Bronchial epithelial cell (primary cell): ENCODE measurements at regions not wholly inside any gene's neighbourhood (a gene's known extent, or its start where the extent isn't known, plus 50 kb on each side); places are given as distances from the start of the nearest gene placed in this dataset.

Source experiments
- DNase-seq: peaks from one replicate; pipeline ENCODE4 v3.0.0-alpha.2; 2010; ENCODE audit warnings: low read depth
- FAIRE-seq: peaks from 2 replicates; lab custom pipeline; 2011; peaks lifted over from hg19 to GRCh38; lab: Jason Lieb, UNC
- H3K27me3 ChIP-seq: 2 replicates; pipeline ENCODE4 v1.5.1; 2011; ENCODE audit warnings: low read length; ENCODE audit not compliant: control insufficient read depth, insufficient read depth
- H3K36me3 ChIP-seq: 2 replicates; pipeline ENCODE4 v1.5.1; 2011; ENCODE audit warnings: low read length; ENCODE audit not compliant: control insufficient read depth, insufficient read depth
- H3K4me3 ChIP-seq: 2 replicates; pipeline ENCODE4 v1.5.1; 2011; ENCODE audit warnings: mild to moderate bottlenecking, low read depth, low read length, control low read depth
- TF ChIP-seq, protein P1 (sequence below): IDR thresholded peaks from 2 replicates; pipeline ENCODE4 v1.5.1; 2011; ENCODE audit warnings: mild to moderate bottlenecking, moderate library complexity, low read length, control low read depth, inconsistent platforms; ENCODE audit not compliant: insufficient read depth, severe bottlenecking

DNA sequence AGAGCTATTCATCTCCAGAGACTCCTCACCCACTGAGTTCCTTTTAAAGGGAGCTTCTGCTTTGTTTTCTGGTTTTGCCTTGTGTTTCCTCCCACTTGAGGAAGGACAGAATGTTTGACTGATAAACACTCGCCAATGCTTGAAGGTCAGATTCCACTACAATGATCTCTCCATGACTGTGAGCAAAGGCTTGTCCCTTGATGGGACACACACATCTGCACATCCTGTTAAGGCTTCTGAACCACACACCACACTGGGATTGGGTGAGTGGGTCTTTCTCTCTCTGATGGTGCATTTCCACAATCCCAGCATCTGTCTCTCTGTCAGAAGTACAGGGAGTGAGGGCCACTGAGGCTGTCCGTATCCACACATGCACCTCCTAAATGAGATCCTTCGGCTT, 245.3 kb downstream of the IRS2 start:
- Histone ChIP-seq H3K4me3 (no peak overlapping the region), H3K36me3 (no peaks in the 10 kb centered on the region), H3K27me3 (no peaks in the 10 kb centered on the region)
- FAIRE-seq: no peak
- no peak for DNase-seq
- TF ChIP-seq, protein P1, sequence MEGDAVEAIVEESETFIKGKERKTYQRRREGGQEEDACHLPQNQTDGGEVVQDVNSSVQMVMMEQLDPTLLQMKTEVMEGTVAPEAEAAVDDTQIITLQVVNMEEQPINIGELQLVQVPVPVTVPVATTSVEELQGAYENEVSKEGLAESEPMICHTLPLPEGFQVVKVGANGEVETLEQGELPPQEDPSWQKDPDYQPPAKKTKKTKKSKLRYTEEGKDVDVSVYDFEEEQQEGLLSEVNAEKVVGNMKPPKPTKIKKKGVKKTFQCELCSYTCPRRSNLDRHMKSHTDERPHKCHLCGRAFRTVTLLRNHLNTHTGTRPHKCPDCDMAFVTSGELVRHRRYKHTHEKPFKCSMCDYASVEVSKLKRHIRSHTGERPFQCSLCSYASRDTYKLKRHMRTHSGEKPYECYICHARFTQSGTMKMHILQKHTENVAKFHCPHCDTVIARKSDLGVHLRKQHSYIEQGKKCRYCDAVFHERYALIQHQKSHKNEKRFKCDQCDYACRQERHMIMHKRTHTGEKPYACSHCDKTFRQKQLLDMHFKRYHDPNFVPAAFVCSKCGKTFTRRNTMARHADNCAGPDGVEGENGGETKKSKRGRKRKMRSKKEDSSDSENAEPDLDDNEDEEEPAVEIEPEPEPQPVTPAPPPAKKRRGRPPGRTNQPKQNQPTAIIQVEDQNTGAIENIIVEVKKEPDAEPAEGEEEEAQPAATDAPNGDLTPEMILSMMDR: no peak

DNA sequence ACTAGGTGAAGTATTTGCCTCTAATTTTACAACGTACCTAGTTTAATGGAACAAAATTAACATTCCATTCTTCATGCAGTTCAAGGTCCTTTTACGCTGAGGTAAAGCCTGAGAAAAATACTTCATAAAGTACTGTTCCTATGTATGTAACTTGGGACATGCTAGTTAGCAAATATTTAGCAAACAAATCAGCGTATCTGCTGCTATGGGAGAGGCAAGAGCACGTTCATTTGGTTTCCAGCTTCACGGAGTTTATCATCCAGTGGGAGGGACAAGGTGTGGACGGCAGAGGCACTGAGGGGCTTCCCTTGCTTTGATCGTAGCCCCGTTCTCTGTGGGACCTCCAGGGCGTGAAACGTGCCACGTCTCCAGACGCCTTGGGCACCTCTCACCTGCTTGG, 248.8 kb downstream of the IRS2 start:
- FAIRE-seq (no peak), DNase-seq (no peak)
- Histone ChIP-seq H3K27me3 (no peaks in the 10 kb centered on the region), H3K36me3 (no peaks in the 10 kb centered on the region), H3K4me3 (no peak overlapping the region)
- TF ChIP-seq, protein P1: no peak

GRCh38 chr13:109533350-109533749, 253.0 kb downstream of the IRS2 start:
- TF ChIP-seq, protein P1: no peak
- DNase-seq (no peak), FAIRE-seq (no peak)
- Histone ChIP-seq H3K4me3 (no peak overlapping the region), H3K27me3 (no peaks in the 10 kb centered on the region), H3K36me3 (no peaks in the 10 kb centered on the region)

GRCh38 chr13:109529964-109530363, 256.4 kb downstream of the IRS2 start:
- DNase-seq (no peak), FAIRE-seq (peak; percentile 43)
- Histone ChIP-seq H3K36me3 (no peaks in the 10 kb centered on the region), H3K27me3 (peaks cover 2% of the 10 kb centered on the region), H3K4me3 (no peak overlapping the region)
- TF ChIP-seq, protein P1: no peak

DNA sequence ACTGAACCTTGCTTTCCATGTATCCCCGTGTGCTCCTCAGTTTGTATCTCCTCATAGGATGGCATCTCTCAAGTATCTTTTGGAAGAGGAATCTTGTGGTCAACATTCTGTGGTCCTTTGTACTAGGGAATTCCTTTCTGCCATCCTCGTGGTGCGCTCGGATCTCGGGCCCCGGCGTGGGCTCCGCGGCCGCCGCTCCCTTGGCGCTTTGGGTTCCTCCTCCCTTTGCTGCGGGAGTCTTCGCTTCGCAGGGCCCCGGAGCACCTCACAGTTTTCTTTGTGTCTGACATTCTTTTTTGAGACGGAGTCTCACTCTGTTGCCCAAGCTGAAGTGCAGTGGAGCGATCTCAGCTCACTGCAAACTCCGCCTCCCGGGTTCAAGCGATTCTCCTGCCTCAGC, 264.7 kb downstream of the IRS2 start:
- TF ChIP-seq, protein P1: no peak
- no peak for FAIRE-seq
- no peaks in the 10 kb centered on the region for H3K27me3 ChIP-seq

DNA sequence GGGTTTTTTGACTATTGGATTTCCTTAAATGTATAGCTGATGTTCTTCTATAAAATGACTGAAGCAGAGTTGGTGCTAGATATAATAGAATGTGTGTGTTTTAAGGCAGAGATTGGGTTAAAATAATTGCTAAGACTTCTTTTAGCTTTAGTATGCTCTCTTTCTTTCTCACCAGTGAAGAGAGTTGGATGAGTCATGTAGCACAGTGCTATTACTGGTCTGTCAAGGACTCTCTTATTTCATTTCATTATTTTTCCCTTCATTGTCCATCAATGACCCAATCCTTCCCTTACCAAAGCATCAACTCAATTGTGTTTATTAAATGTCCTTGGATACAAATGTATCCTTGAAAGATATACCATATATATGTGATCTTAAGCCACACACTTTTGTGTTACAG, 268.9 kb downstream of the IRS2 start:
- TF ChIP-seq, protein P1: no peak
- Histone ChIP-seq H3K4me3 (no peak overlapping the region), H3K27me3 (no peaks in the 10 kb centered on the region), H3K36me3 (no peaks in the 10 kb centered on the region)
- DNase-seq (peak; percentile 29), FAIRE-seq (no peak)

More for the DNA sequence above, 264.7 kb downstream of the IRS2 start:
- H3K4me3 ChIP-seq: no peak overlapping the region
- H3K36me3 ChIP-seq: no peaks in the 10 kb centered on the region
- DNase-seq: no peak
